Tibial nerve (tissue), 4 donors: ENCODE measurements at regions not wholly inside any gene's neighbourhood (a gene's known extent, or its start where the extent isn't known, plus 50 kb on each side); places are given as distances from the start of the nearest gene placed in this dataset.

Experiments used
- DNase-seq, 2 donors: peaks; one replicate each; pipeline ENCODE4 v3.0.0-alpha.2; 2019; ENCODE audit warnings: low spot score in 2 of 2
- H3K27ac ChIP-seq, 4 donors: fragments of 200-600 bp; sonication (generic) in 3 of 4; one replicate each; pipeline ENCODE4 v1.5.1; 2017 to 2019; ENCODE audit warnings: mild to moderate bottlenecking in 1 of 4
- H3K27me3 ChIP-seq, 2 donors: fragments of 200-600 bp; sonication (generic) in 1 of 2; one replicate each; pipeline versions ENCODE4 v1.5.1 to v1.6.0; 2017 to 2019
- H3K36me3 ChIP-seq, 3 donors: fragments of 200-600 bp; sonication (generic); one replicate each; pipeline ENCODE4 v1.5.1; 2018 to 2019
- H3K4me1 ChIP-seq, 4 donors: fragments of 200-600 bp; sonication (generic) in 3 of 4; one replicate each; pipeline ENCODE4 v1.5.1; 2017 to 2019
- H3K4me3 ChIP-seq, 4 donors: fragments of 200-600 bp; sonication (generic) in 3 of 4; one replicate each; pipeline ENCODE4 v1.5.1; 2017 to 2019; ENCODE audit warnings: mild to moderate bottlenecking in 1 of 4, moderate library complexity in 1 of 4
- H3K9me3 ChIP-seq, 4 donors: fragments of 200-600 bp; sonication (generic) in 3 of 4; one replicate each; pipeline ENCODE4 v1.5.1; 2017 to 2019
- CTCF ChIP-seq, 5 experiments: fragments of 200-600 bp in 3 of 5; fragments of 450-650 bp in 2 of 5; sonication (generic) in 3 of 5; IDR thresholded peaks; one replicate each; pipeline ENCODE4 v1.5.1; 2016 to 2019; ENCODE audit warnings: antibody characterized with exemption in 5 of 5, mild to moderate bottlenecking in 3 of 5, moderate library complexity in 2 of 5
- EP300 ChIP-seq, 2 donors: sonication (generic); formaldehyde crosslinking; IDR thresholded peaks; one replicate each; pipeline ENCODE4 v1.6.1; 2017; ENCODE audit warnings: antibody characterized with exemption in 2 of 2, mild to moderate bottlenecking in 1 of 2
- POLR2A ChIP-seq, 2 donors: fragments of 450-650 bp; IDR thresholded peaks; one replicate each; pipeline ENCODE4 v1.6.1; 2017; ENCODE audit warnings: antibody characterized with exemption in 2 of 2, mild to moderate bottlenecking in 2 of 2, moderate library complexity in 2 of 2
- WGBS, 2 donors: methylation state at CpG; one replicate each; pipeline ENCODE4 v1.1.5; 2018; 5-methylcytosine and 5-hydroxymethylcytosine counted together

GRCh38 chr7:115647712-115648111, 382.9 kb downstream of the TFEC start:
- WGBS, 2 donors = 80 to 82% methylated on average over 3 of the region's 3 CpGs

GRCh38 chr7:115642194-115642593, 388.4 kb downstream of the TFEC start:
- H3K4me3 ChIP-seq = no peak overlapping the region
- peaks cover 0 to 13% (median 1%) of the 10 kb centered on the region in 4 donors for H3K9me3 ChIP-seq
- no peaks in the 10 kb centered on the region for H3K27me3 ChIP-seq
- no peaks in the 10 kb centered on the region for H3K36me3 ChIP-seq
- no peak for DNase-seq
- TF ChIP-seq EP300 (IDR thresholded peaks at IDR 0.05) (no peak), CTCF (IDR thresholded peaks at IDR 0.05) (no peak), POLR2A (IDR thresholded peaks at IDR 0.05) (no peak)
- H3K27ac ChIP-seq = no peak overlapping the region
- H3K4me1 ChIP-seq = no peaks in the 10 kb centered on the region

More at GRCh38 chr7:115647712-115648111, 382.9 kb downstream of the TFEC start:
- no peaks in the 10 kb centered on the region for H3K36me3 ChIP-seq
- H3K9me3 ChIP-seq = no peaks in the 10 kb centered on the region
- H3K27me3 ChIP-seq = no peaks in the 10 kb centered on the region
- no peaks in the 10 kb centered on the region for H3K4me1 ChIP-seq
- H3K4me3 ChIP-seq = no peak overlapping the region
- no peak overlapping the region for H3K27ac ChIP-seq
- no peak for DNase-seq
- no peak for TF ChIP-seq POLR2A (IDR thresholded peaks at IDR 0.05)
- no peak for TF ChIP-seq EP300 (IDR thresholded peaks at IDR 0.05)
- no peak for TF ChIP-seq CTCF (IDR thresholded peaks at IDR 0.05)

- TF ChIP-seq EP300 (IDR thresholded peaks at IDR 0.05) = no peak
- no peak for TF ChIP-seq CTCF (IDR thresholded peaks at IDR 0.05)
- no peak for TF ChIP-seq POLR2A (IDR thresholded peaks at IDR 0.05)
- no peaks in the 10 kb centered on the region for H3K36me3 ChIP-seq
- no peaks in the 10 kb centered on the region for H3K27me3 ChIP-seq
- DNase-seq = no peak
- H3K4me1 ChIP-seq = no peaks in the 10 kb centered on the region
- WGBS, 2 donors = 87 to 89% methylated on average over 4 of the region's 4 CpGs
- H3K27ac ChIP-seq = no peak overlapping the region
- no peak overlapping the region for H3K4me3 ChIP-seq
- peaks cover 0 to 13% (median 1%) of the 10 kb centered on the region in 4 donors for H3K9me3 ChIP-seq
Observed at GRCh38 chr7:115638853-115639252, 391.7 kb downstream of the TFEC start.

GRCh38 chr7:115637128-115637527, 393.4 kb downstream of the TFEC start:
- Histone ChIP-seq H3K4me1 (no peaks in the 10 kb centered on the region), H3K27me3 (no peaks in the 10 kb centered on the region), H3K27ac (no peak overlapping the region), H3K9me3 (peaks cover 0 to 9% (median 1%) of the 10 kb centered on the region in 4 donors), H3K36me3 (no peaks in the 10 kb centered on the region), H3K4me3 (no peak overlapping the region)
- no peak for DNase-seq
- WGBS, 2 donors = 34 to 43% methylated on average over 2 of the region's 2 CpGs
- TF ChIP-seq EP300 (IDR thresholded peaks at IDR 0.05) (no peak), POLR2A (IDR thresholded peaks at IDR 0.05) (no peak), CTCF (IDR thresholded peaks at IDR 0.05) (no peak)

GRCh38 chr7:115635876-115636275, 394.7 kb downstream of the TFEC start:
- 52 to 54% methylated on average over 6 of the region's 6 CpGs for WGBS, 2 donors

More at GRCh38 chr7:115635876-115636275, 394.7 kb downstream of the TFEC start:
- H3K27me3 ChIP-seq = no peaks in the 10 kb centered on the region
- H3K9me3 ChIP-seq = no peaks in the 10 kb centered on the region
- TF ChIP-seq EP300 (IDR thresholded peaks at IDR 0.05) (no peak), CTCF (IDR thresholded peaks at IDR 0.05) (no peak), POLR2A (IDR thresholded peaks at IDR 0.05) (no peak)
- DNase-seq = no peak
- no peaks in the 10 kb centered on the region for H3K4me1 ChIP-seq
- H3K4me3 ChIP-seq = no peak overlapping the region
- no peak overlapping the region for H3K27ac ChIP-seq
- no peaks in the 10 kb centered on the region for H3K36me3 ChIP-seq
